H9 (cell line): ENCODE measurements at regions not wholly inside any gene's neighbourhood (a gene's known extent, or its start where the extent isn't known, plus 50 kb on each side); places are given as distances from the start of the nearest gene placed in this dataset.

Source experiments
- DNase-seq: peaks from one replicate; pipeline ENCODE4 v3.0.0-alpha.2; 2017
- H2AFZ ChIP-seq: one replicate; pipeline ENCODE4 v1.6.1; 2013; ENCODE audit warnings: mild to moderate bottlenecking, low read length, control low read depth, moderate library complexity
- H2AK5ac ChIP-seq: 2 replicates; pipeline ENCODE4 v1.6.1; 2013; ENCODE audit warnings: low read length, control low read depth, mixed read lengths; ENCODE audit not compliant: insufficient read length
- H2BK120ac ChIP-seq: one replicate; pipeline ENCODE4 v1.6.1; 2013; ENCODE audit warnings: low read depth, mild to moderate bottlenecking, low read length, control low read depth, inconsistent platforms; ENCODE audit not compliant: poor library complexity, severe bottlenecking
- H2BK12ac ChIP-seq: 2 replicates; pipeline ENCODE4 v1.6.1; 2013; ENCODE audit warnings: low read length, control low read depth, mixed read lengths, low read depth; ENCODE audit not compliant: insufficient read length
- H2BK15ac ChIP-seq: 2 replicates; pipeline ENCODE4 v1.6.1; 2013; ENCODE audit warnings: low read depth, low read length, control low read depth
- H2BK20ac ChIP-seq: one replicate; pipeline ENCODE4 v1.6.1; 2013; ENCODE audit warnings: low read depth, mild to moderate bottlenecking, low read length, control low read depth, inconsistent platforms; ENCODE audit not compliant: poor library complexity, severe bottlenecking
- H2BK5ac ChIP-seq: 2 replicates; pipeline ENCODE4 v1.6.1; 2013; ENCODE audit warnings: low read length, control low read depth, mixed read lengths; ENCODE audit not compliant: insufficient read length
- H3K14ac ChIP-seq: 2 replicates; pipeline ENCODE4 v1.6.1; 2013; ENCODE audit warnings: low read length, control low read depth; ENCODE audit not compliant: insufficient read depth
- H3K18ac ChIP-seq: 2 replicates; pipeline ENCODE4 v1.6.1; 2013; ENCODE audit warnings: low read depth, mild to moderate bottlenecking, mixed read lengths, low read length, control low read depth; ENCODE audit not compliant: insufficient read length
- H3K23ac ChIP-seq: 2 replicates; pipeline ENCODE4 v1.6.1; 2013; ENCODE audit warnings: low read length, control low read depth, mixed read lengths, low read depth; ENCODE audit not compliant: insufficient read length
- H3K23me2 ChIP-seq: 2 replicates; pipeline ENCODE4 v1.6.1; 2013; ENCODE audit warnings: low read depth, mild to moderate bottlenecking, mixed read lengths, low read length, control low read depth; ENCODE audit not compliant: insufficient read length, poor library complexity, severe bottlenecking
- H3K27ac ChIP-seq: 2 replicates; pipeline ENCODE4 v1.5.1; 2013; ENCODE audit warnings: low read length, control low read depth, mixed read lengths, low read depth; ENCODE audit not compliant: insufficient read length
- H3K27me3 ChIP-seq: 2 replicates; pipeline ENCODE4 v1.6.1; 2013; ENCODE audit warnings: low read length, control low read depth, inconsistent platforms; ENCODE audit not compliant: insufficient read depth
- H3K4ac ChIP-seq: 2 replicates; pipeline ENCODE4 v1.6.1; 2013; ENCODE audit warnings: low read depth, mild to moderate bottlenecking, control low read depth, inconsistent platforms, low read length, moderate library complexity
- H3K4me1 ChIP-seq: 2 replicates; pipeline ENCODE4 v1.6.1; 2013; ENCODE audit warnings: low read length, control low read depth, inconsistent platforms; ENCODE audit not compliant: insufficient read depth
- H3K4me2 ChIP-seq: 2 replicates; pipeline ENCODE4 v1.6.1; 2013; ENCODE audit warnings: low read length, control low read depth, mixed read lengths; ENCODE audit not compliant: insufficient read length, insufficient read depth
- H3K56ac ChIP-seq: 2 replicates; pipeline ENCODE4 v1.6.1; 2013; ENCODE audit warnings: low read depth, mild to moderate bottlenecking, mixed read lengths, low read length, control low read depth; ENCODE audit not compliant: insufficient read length
- H3K79me1 ChIP-seq: 2 replicates; pipeline ENCODE4 v1.6.1; 2013; ENCODE audit warnings: low read depth, mild to moderate bottlenecking, moderate library complexity, low read length, control low read depth, inconsistent platforms; ENCODE audit not compliant: insufficient read depth, poor library complexity, severe bottlenecking
- H3K79me2 ChIP-seq: 2 replicates; pipeline ENCODE4 v1.6.1; 2013; ENCODE audit warnings: low read length, control low read depth, inconsistent platforms; ENCODE audit not compliant: insufficient read depth
- H3K9ac ChIP-seq: 2 replicates; pipeline ENCODE4 v1.6.1; 2013; ENCODE audit warnings: low read length, control low read depth, mixed read lengths; ENCODE audit not compliant: insufficient read length; ENCODE audit errors: extremely low read depth
- H3K9me3 ChIP-seq: one replicate; pipeline ENCODE4 v1.6.1; 2013; ENCODE audit warnings: low read depth, low read length, inconsistent platforms; ENCODE audit not compliant: control insufficient read depth
- H3T11ph ChIP-seq: one replicate; pipeline ENCODE4 v1.6.1; 2013; ENCODE audit warnings: mild to moderate bottlenecking, low read length, control low read depth, inconsistent platforms
- H4K20me1 ChIP-seq: one replicate; pipeline ENCODE4 v1.6.1; 2013; ENCODE audit not compliant: control insufficient read depth, insufficient read length, insufficient read depth
- H4K5ac ChIP-seq: 2 replicates; pipeline ENCODE4 v1.6.1; 2013; ENCODE audit warnings: low read depth, mild to moderate bottlenecking, mixed read lengths, low read length, control low read depth; ENCODE audit not compliant: insufficient read length
- H4K8ac ChIP-seq: replicated peaks from 2 replicates; pipeline ENCODE4 v1.6.1; 2013; ENCODE audit warnings: low read length, control low read depth, mixed read lengths, low read depth; ENCODE audit not compliant: insufficient read length
- H4K91ac ChIP-seq: 2 replicates; pipeline ENCODE4 v1.6.1; 2013; ENCODE audit warnings: low read depth, mild to moderate bottlenecking, moderate library complexity, mixed read lengths, low read length, control low read depth; ENCODE audit not compliant: insufficient read length
- H3K27ac Mint-ChIP-seq, 3 experiments: 2 replicates in 2 of 3; 3 replicates in 1 of 3; pipeline ENCODE4 v1.8.0; 2020 to 2021; ENCODE audit warnings: mixed read lengths in 3 of 3, mild to moderate bottlenecking in 1 of 3, moderate library complexity in 1 of 3
- H3K27me3 Mint-ChIP-seq: 2 replicates; pipeline ENCODE4 v1.8.0; 2021; ENCODE audit warnings: low read depth, mild to moderate bottlenecking, moderate library complexity, mixed read lengths
- H3K36me3 Mint-ChIP-seq, 3 experiments: 2 replicates in 2 of 3; 3 replicates in 1 of 3; pipeline ENCODE4 v1.8.0; 2020 to 2021; ENCODE audit warnings: low read depth in 3 of 3, mixed read lengths in 3 of 3; ENCODE audit not compliant: insufficient read depth in 1 of 3
- H3K4me1 Mint-ChIP-seq, 2 experiments: 2 replicates each; pipeline ENCODE4 v1.8.0; 2020; ENCODE audit warnings: mixed read lengths in 2 of 2
- H3K4me3 Mint-ChIP-seq, 2 experiments: 2 replicates in 1 of 2; 3 replicates in 1 of 2; pipeline ENCODE4 v1.8.0; 2020 to 2021; ENCODE audit warnings: mild to moderate bottlenecking in 2 of 2, mixed read lengths in 2 of 2, moderate library complexity in 1 of 2
- H3K9me3 Mint-ChIP-seq, 2 experiments: 2 replicates in 1 of 2; 3 replicates in 1 of 2; pipeline ENCODE4 v1.8.0; 2020; ENCODE audit warnings: mild to moderate bottlenecking in 2 of 2, mixed read lengths in 2 of 2, moderate library complexity in 1 of 2
- WGBS: extraction: QIAGEN DNeasy Blood & Tissue Kit; methylation state at CpG from one replicate; pipeline ENCODE4 v1.1.7; 2013; ENCODE audit warnings: missing lambda C conversion rate, low lambda C conversion rate, mixed read lengths; ENCODE audit not compliant: insufficient read length; ENCODE audit errors: extremely low coverage; 5-methylcytosine and 5-hydroxymethylcytosine counted together
- TF ChIP-seq, protein P1 (sequence below): fragments of 200-600 bp; sonication (generic); conservative IDR thresholded peaks from 3 replicates; pipeline ENCODE4 v1.8.0; 2021; ENCODE audit warnings: antibody characterized with exemption, mild to moderate bottlenecking

DNA sequence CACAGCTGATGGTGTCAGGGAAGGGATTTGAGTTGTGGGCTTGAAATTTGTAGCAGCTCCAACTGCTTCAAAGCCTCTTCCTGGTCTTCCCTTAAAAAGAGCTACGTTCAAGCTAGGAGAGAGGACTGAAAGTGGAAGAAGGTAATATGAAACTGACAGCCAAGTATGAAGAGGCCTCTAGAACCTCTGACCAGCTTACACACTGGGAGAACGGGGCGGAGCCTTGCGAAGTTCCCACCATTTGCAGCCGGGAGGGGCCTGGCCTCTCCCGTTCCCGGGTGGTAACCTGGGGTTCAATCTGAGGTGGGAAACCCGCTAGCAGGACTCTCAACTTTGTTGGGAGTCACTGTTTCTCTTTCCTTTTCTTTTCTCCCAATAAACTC is 97.8 kb upstream of the PDE10A start:
- DNase-seq: no peak
- H2AFZ ChIP-seq: no peak overlapping the region

More for the DNA sequence above, 97.8 kb upstream of the PDE10A start:
- no peak overlapping the region for H3K4me2 ChIP-seq
- Mint-ChIP-seq H3K36me3 (peaks cover 0 to 2% (median 0%) of the 10 kb centered on the region in 3 experiments; a peak in 2 of 7 replicates), H3K9me3 (no peaks in the 10 kb centered on the region), H3K27ac (no peak overlapping the region; a peak in 1 of 7 replicates), H3K4me3 (no peak overlapping the region), H3K4me1 (no peaks in the 10 kb centered on the region), H3K27me3 (peaks cover 5% of the 10 kb centered on the region)
- H3K9me3 ChIP-seq: no peaks in the 10 kb centered on the region
- no peaks in the 10 kb centered on the region for H3K4me1 ChIP-seq
- H3K27ac ChIP-seq: no peak overlapping the region
- no peak overlapping the region for H3K14ac ChIP-seq
- WGBS: no CpG with 5 or more reads among the region's 8 CpGs
- H3K9ac ChIP-seq: no peak overlapping the region
- H2BK12ac ChIP-seq: no peak overlapping the region
- H2BK15ac ChIP-seq: no peak overlapping the region
- no peak overlapping the region for H3K4ac ChIP-seq
- H4K8ac ChIP-seq: no peak overlapping the region
- no peak overlapping the region for H3T11ph ChIP-seq
- no peak overlapping the region for H3K23ac ChIP-seq
- H3K79me2 ChIP-seq: no peaks in the 10 kb centered on the region
- H4K91ac ChIP-seq: no peak overlapping the region
- H3K56ac ChIP-seq: no peak overlapping the region
- no peaks in the 10 kb centered on the region for H3K79me1 ChIP-seq
- no peak overlapping the region for H2BK120ac ChIP-seq
- H2AK5ac ChIP-seq: no peak overlapping the region
- H2BK20ac ChIP-seq: no peak overlapping the region
- no peaks in the 10 kb centered on the region for H3K27me3 ChIP-seq
- no peak overlapping the region for H2BK5ac ChIP-seq
- H4K20me1 ChIP-seq: no peaks in the 10 kb centered on the region
- no peak overlapping the region for H3K18ac ChIP-seq
- no peaks in the 10 kb centered on the region for H3K23me2 ChIP-seq
- H4K5ac ChIP-seq: no peak overlapping the region
- TF ChIP-seq, protein P1, sequence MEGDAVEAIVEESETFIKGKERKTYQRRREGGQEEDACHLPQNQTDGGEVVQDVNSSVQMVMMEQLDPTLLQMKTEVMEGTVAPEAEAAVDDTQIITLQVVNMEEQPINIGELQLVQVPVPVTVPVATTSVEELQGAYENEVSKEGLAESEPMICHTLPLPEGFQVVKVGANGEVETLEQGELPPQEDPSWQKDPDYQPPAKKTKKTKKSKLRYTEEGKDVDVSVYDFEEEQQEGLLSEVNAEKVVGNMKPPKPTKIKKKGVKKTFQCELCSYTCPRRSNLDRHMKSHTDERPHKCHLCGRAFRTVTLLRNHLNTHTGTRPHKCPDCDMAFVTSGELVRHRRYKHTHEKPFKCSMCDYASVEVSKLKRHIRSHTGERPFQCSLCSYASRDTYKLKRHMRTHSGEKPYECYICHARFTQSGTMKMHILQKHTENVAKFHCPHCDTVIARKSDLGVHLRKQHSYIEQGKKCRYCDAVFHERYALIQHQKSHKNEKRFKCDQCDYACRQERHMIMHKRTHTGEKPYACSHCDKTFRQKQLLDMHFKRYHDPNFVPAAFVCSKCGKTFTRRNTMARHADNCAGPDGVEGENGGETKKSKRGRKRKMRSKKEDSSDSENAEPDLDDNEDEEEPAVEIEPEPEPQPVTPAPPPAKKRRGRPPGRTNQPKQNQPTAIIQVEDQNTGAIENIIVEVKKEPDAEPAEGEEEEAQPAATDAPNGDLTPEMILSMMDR: no peak
